WTC11 (cell line): ENCODE measurements at regions not wholly inside any gene's neighbourhood (a gene's known extent, or its start where the extent isn't known, plus 50 kb on each side); places are given as distances from the start of the nearest gene placed in this dataset.

ENCODE experiments used
- FOXP1 ChIP-seq: sonication (generic); formaldehyde crosslinking; IDR thresholded peaks from 2 replicates; pipeline ENCODE4 v1.8.0; 2022; ENCODE audit warnings: missing genetic modification reagents, mild to moderate bottlenecking, moderate library complexity, borderline replicate concordance
- JUN ChIP-seq: sonication (generic); formaldehyde crosslinking; IDR thresholded peaks from 2 replicates; pipeline ENCODE4 v1.8.0; 2023; ENCODE audit warnings: mild to moderate bottlenecking, missing genetic modification reagents
- NR2C2 ChIP-seq: sonication (generic); formaldehyde crosslinking; IDR thresholded peaks from 2 replicates; pipeline ENCODE4 v1.8.0; 2022; ENCODE audit warnings: mild to moderate bottlenecking, missing genetic modification reagents
- NR3C1 ChIP-seq: sonication (generic); formaldehyde crosslinking; conservative IDR thresholded peaks from 2 replicates; pipeline ENCODE4 v1.8.1; 2023; ENCODE audit warnings: low read depth, mild to moderate bottlenecking, missing genetic modification reagents
- SMAD3 ChIP-seq: sonication (generic); formaldehyde crosslinking; IDR thresholded peaks from 2 replicates; pipeline ENCODE4 v1.8.0; 2022; ENCODE audit warnings: missing genetic modification reagents, mild to moderate bottlenecking, borderline replicate concordance
- TF ChIP-seq, protein P1 (sequence below): fragments of 200-600 bp; IDR thresholded peaks from 2 replicates; pipeline ENCODE4 v1.8.0; 2022; ENCODE audit warnings: antibody characterized with exemption
- TF ChIP-seq, protein P2 (sequence below): sonication (generic); formaldehyde crosslinking; IDR thresholded peaks from 2 replicates; pipeline ENCODE4 v1.8.0; 2022; ENCODE audit warnings: missing genetic modification reagents
- TF ChIP-seq, protein P3 (sequence below): sonication (generic); formaldehyde crosslinking; IDR thresholded peaks from 2 replicates; pipeline ENCODE4 v1.8.0; 2022; ENCODE audit warnings: mild to moderate bottlenecking, missing genetic modification reagents
- TF ChIP-seq, protein P4 (sequence below): sonication (generic); formaldehyde crosslinking; IDR thresholded peaks from 2 replicates; pipeline ENCODE4 v1.8.1; 2022; ENCODE audit warnings: missing genetic modification reagents, borderline replicate concordance

DNA sequence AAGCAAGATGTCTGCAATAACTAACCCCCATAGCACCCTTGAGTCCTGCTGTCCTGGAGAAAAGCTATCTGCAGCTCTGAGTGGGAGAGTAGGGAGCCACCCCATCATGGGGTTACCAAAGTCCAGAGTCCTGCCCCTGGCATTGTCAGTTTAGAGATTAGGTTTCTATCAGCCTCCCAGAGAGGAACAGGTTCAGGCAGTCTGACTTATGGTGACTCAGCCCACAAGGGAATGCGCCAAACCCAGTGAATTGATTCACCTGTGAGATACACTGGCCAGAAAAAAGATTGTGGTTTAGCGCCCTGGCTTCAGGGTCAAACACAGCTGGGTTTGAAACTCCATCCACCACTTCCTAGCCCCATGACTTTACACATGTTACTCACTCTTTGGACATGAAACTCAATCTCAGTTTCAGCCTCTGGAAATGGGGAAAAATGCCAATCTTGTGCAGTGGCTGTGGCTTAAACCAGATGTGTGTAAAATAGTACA lies 263.6 kb upstream of the HES1 start:
- TF ChIP-seq NR2C2 (no peak), NR3C1 (CRISPR knock-in tag) (no peak), FOXP1 (CRISPR knock-in tag) (no peak), JUN (no peak), SMAD3 (CRISPR knock-in tag) (no peak)
- TF ChIP-seq, protein P1, sequence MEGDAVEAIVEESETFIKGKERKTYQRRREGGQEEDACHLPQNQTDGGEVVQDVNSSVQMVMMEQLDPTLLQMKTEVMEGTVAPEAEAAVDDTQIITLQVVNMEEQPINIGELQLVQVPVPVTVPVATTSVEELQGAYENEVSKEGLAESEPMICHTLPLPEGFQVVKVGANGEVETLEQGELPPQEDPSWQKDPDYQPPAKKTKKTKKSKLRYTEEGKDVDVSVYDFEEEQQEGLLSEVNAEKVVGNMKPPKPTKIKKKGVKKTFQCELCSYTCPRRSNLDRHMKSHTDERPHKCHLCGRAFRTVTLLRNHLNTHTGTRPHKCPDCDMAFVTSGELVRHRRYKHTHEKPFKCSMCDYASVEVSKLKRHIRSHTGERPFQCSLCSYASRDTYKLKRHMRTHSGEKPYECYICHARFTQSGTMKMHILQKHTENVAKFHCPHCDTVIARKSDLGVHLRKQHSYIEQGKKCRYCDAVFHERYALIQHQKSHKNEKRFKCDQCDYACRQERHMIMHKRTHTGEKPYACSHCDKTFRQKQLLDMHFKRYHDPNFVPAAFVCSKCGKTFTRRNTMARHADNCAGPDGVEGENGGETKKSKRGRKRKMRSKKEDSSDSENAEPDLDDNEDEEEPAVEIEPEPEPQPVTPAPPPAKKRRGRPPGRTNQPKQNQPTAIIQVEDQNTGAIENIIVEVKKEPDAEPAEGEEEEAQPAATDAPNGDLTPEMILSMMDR, result no peak
- TF ChIP-seq, protein P2, sequence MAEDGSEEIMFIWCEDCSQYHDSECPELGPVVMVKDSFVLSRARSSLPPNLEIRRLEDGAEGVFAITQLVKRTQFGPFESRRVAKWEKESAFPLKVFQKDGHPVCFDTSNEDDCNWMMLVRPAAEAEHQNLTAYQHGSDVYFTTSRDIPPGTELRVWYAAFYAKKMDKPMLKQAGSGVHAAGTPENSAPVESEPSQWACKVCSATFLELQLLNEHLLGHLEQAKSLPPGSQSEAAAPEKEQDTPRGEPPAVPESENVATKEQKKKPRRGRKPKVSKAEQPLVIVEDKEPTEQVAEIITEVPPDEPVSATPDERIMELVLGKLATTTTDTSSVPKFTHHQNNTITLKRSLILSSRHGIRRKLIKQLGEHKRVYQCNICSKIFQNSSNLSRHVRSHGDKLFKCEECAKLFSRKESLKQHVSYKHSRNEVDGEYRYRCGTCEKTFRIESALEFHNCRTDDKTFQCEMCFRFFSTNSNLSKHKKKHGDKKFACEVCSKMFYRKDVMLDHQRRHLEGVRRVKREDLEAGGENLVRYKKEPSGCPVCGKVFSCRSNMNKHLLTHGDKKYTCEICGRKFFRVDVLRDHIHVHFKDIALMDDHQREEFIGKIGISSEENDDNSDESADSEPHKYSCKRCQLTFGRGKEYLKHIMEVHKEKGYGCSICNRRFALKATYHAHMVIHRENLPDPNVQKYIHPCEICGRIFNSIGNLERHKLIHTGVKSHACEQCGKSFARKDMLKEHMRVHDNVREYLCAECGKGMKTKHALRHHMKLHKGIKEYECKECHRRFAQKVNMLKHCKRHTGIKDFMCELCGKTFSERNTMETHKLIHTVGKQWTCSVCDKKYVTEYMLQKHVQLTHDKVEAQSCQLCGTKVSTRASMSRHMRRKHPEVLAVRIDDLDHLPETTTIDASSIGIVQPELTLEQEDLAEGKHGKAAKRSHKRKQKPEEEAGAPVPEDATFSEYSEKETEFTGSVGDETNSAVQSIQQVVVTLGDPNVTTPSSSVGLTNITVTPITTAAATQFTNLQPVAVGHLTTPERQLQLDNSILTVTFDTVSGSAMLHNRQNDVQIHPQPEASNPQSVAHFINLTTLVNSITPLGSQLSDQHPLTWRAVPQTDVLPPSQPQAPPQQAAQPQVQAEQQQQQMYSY (CRISPR knock-in tag), result no peak
- TF ChIP-seq, protein P3, sequence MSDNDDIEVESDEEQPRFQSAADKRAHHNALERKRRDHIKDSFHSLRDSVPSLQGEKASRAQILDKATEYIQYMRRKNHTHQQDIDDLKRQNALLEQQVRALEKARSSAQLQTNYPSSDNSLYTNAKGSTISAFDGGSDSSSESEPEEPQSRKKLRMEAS (CRISPR knock-in tag), result no peak
- TF ChIP-seq, protein P4, sequence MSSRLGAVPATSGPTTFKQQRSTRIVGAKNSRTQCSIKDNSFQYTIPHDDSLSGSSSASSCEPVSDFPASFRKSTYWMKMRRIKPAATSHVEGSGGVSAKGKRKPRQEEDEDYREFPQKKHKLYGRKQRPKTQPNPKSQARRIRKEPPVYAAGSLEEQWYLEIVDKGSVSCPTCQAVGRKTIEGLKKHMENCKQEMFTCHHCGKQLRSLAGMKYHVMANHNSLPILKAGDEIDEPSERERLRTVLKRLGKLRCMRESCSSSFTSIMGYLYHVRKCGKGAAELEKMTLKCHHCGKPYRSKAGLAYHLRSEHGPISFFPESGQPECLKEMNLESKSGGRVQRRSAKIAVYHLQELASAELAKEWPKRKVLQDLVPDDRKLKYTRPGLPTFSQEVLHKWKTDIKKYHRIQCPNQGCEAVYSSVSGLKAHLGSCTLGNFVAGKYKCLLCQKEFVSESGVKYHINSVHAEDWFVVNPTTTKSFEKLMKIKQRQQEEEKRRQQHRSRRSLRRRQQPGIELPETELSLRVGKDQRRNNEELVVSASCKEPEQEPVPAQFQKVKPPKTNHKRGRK (CRISPR knock-in tag), result no peak
